ENCODE measurements at regions not wholly inside any gene's neighbourhood (a gene's known extent, or its start where the extent isn't known, plus 50 kb on each side); places are given as distances from the start of the nearest gene placed in this dataset.

- no peak overlapping the region for H3K4me3 ChIP-seq (ENCODE audit: low read depth, low read length)
- in situ Hi-C loops (cut with HindIII; ENCODE audit: low sequenced_read_pairs), result no loop called here
- TF ChIP-seq CTCF (IDR thresholded peaks at IDR 0.05; ENCODE audit: low read depth, low read length), result no peak
- DNase-seq (ENCODE audit: low read depth, low spot score), result no peak
Observed at GRCh38 chr14:23862513-23862912, 91.1 kb upstream of the DHRS4 start.

- DNase-seq (ENCODE audit: low read depth, low spot score), result no peak
- in situ Hi-C loops (cut with HindIII; ENCODE audit: low sequenced_read_pairs), result no loop called here
- no peak overlapping the region for H3K4me3 ChIP-seq (ENCODE audit: low read depth, low read length)
- TF ChIP-seq CTCF (IDR thresholded peaks at IDR 0.05; ENCODE audit: low read depth, low read length), result no peak
Observed at GRCh38 chr14:23863836-23864235, 89.7 kb upstream of the DHRS4 start.

DNA sequence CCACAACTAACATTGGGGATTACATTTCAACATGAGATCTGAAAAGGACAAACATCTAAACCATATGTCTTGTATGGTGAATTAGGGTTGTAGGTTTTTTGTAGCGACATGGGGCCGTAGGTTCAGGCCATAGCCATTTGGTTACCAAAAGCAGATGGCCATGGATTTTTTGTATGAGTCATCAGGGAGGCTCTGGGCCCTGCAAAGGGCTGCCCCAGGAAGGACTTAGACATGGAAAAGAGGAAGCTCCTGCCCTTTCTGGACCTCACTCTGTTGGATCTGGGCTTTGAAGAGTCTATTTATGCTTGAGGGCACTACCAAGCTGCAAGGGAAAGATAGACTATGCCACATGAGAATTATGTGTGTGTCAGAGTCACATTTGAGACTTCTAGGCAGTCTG lies 89.3 kb upstream of the DHRS4 start:
- no peak for DNase-seq (ENCODE audit: low read depth, low spot score)
- in situ Hi-C loops (cut with HindIII; ENCODE audit: low sequenced_read_pairs), result no loop called here
- no peak for TF ChIP-seq CTCF (IDR thresholded peaks at IDR 0.05; ENCODE audit: low read depth, low read length)

GRCh38 chr14:23864861-23865260 lies 88.7 kb upstream of the DHRS4 start:
- no peak for DNase-seq (ENCODE audit: low read depth, low spot score)
- no peak for TF ChIP-seq CTCF (IDR thresholded peaks at IDR 0.05; ENCODE audit: low read depth, low read length)
- no peak overlapping the region for H3K4me3 ChIP-seq (ENCODE audit: low read depth, low read length)
- in situ Hi-C loops (cut with HindIII; ENCODE audit: low sequenced_read_pairs), result no loop called here

More for the DNA sequence above, 89.3 kb upstream of the DHRS4 start:
- no peak overlapping the region for H3K4me3 ChIP-seq (ENCODE audit: low read depth, low read length)

GRCh38 chr14:23865502-23865901 lies 88.1 kb upstream of the DHRS4 start:
- in situ Hi-C loops (cut with HindIII; ENCODE audit: low sequenced_read_pairs), result no loop called here
- H3K4me3 ChIP-seq (ENCODE audit: low read depth, low read length), result no peak overlapping the region
- no peak for TF ChIP-seq CTCF (IDR thresholded peaks at IDR 0.05; ENCODE audit: low read depth, low read length)
- no peak for DNase-seq (ENCODE audit: low read depth, low spot score)

GRCh38 chr14:23866269-23866668 lies 87.3 kb upstream of the DHRS4 start:
- no peak for TF ChIP-seq CTCF (IDR thresholded peaks at IDR 0.05; ENCODE audit: low read depth, low read length)
- no peak for DNase-seq (ENCODE audit: low read depth, low spot score)

More at GRCh38 chr14:23866269-23866668, 87.3 kb upstream of the DHRS4 start:
- no peak overlapping the region for H3K4me3 ChIP-seq (ENCODE audit: low read depth, low read length)
- in situ Hi-C loops (cut with HindIII; ENCODE audit: low sequenced_read_pairs), result no loop called here

Data from astrocyte of the spinal cord (primary cell).